Smooth muscle cell (in vitro differentiated cells): ENCODE measurements at regions not wholly inside any gene's neighbourhood (a gene's known extent, or its start where the extent isn't known, plus 50 kb on each side); places are given as distances from the start of the nearest gene placed in this dataset.

Experiments used
- DNase-seq: peaks from one replicate; lab custom pipeline; 2025; ENCODE audit not compliant: unreplicated experiment; lab: John Stamatoyannopoulos, UW
- H2AFZ ChIP-seq: fragments of 200-600 bp; sonication (generic); 2 replicates; pipeline ENCODE4 v1.6.0; 2016; ENCODE audit warnings: antibody characterized with exemption, low read depth, mild to moderate bottlenecking
- H3F3A ChIP-seq: fragments of 200-600 bp; sonication (generic); 2 replicates; pipeline ENCODE4 v1.6.0; 2017; ENCODE audit warnings: antibody characterized with exemption, low read depth
- H3K27ac ChIP-seq: fragments of 200-600 bp; sonication (generic); 2 replicates; pipeline ENCODE4 v1.5.1; 2016; ENCODE audit warnings: low read depth, mild to moderate bottlenecking
- H3K27me3 ChIP-seq: fragments of 200-600 bp; sonication (generic); 2 replicates; pipeline ENCODE4 v1.6.1; 2016; ENCODE audit warnings: low read depth, mild to moderate bottlenecking
- H3K36me3 ChIP-seq: fragments of 200-600 bp; sonication (generic); 2 replicates; pipeline ENCODE4 v1.5.1; 2016; ENCODE audit warnings: low read depth
- H3K4me1 ChIP-seq: fragments of 200-600 bp; sonication (generic); 2 replicates; pipeline ENCODE4 v1.5.1; 2016; ENCODE audit warnings: low read depth
- H3K4me2 ChIP-seq: fragments of 200-600 bp; sonication (generic); 2 replicates; pipeline ENCODE4 v1.6.0; 2016; ENCODE audit warnings: mild to moderate bottlenecking
- H3K4me3 ChIP-seq: fragments of 200-600 bp; sonication (generic); 2 replicates; pipeline ENCODE4 v1.5.1; 2016; ENCODE audit warnings: mild to moderate bottlenecking
- H3K79me2 ChIP-seq: fragments of 200-600 bp; sonication (generic); 2 replicates; pipeline ENCODE4 v1.6.0; 2016; ENCODE audit warnings: low read depth, mild to moderate bottlenecking
- H3K9ac ChIP-seq: fragments of 200-600 bp; sonication (generic); 2 replicates; pipeline ENCODE4 v1.6.0; 2016; ENCODE audit warnings: low read depth
- H3K9me3 ChIP-seq: fragments of 200-600 bp; sonication (generic); replicated peaks from 2 replicates; pipeline ENCODE4 v1.5.1; 2016; ENCODE audit warnings: low read depth
- H4K20me1 ChIP-seq: fragments of 200-600 bp; sonication (generic); 2 replicates; pipeline ENCODE4 v1.6.0; 2016; ENCODE audit warnings: low read depth
- WGBS: methylation state at CpG from one replicate; pipeline ENCODE4 v1.1.7; 2016; ENCODE audit warnings: low lambda C conversion rate; 5-methylcytosine and 5-hydroxymethylcytosine counted together
- TF ChIP-seq, protein P1 (sequence below): fragments of 200-600 bp; sonication (generic); IDR thresholded peaks from 2 replicates; pipeline ENCODE4 v1.5.1; 2017; ENCODE audit warnings: borderline replicate concordance, mild to moderate bottlenecking, antibody characterized with exemption; ENCODE audit not compliant: insufficient read depth, poor library complexity, severe bottlenecking

DNA sequence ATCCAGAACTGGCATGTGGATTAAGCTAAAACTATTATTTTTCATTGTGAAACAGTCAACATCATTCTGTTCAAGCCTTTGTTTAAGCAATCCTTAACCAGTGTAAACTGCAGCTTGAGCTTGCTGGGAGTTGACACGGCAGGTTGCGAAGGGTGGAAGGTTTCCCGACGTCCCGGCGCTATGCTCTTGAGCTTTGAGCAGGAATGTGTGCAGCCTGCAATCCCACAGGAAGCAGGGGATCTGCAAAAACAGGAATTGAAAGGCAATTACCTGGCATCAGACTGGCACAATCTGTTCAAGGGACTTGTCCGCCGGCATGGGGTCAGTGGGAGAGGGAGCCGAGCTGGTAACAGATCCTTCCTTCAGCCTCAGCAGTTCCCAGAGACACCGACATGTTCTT, 586.7 kb upstream of the SGCG start:
- no peak overlapping the region for H3K9ac ChIP-seq
- 91% methylated on average over 10 of the region's 10 CpGs for WGBS
- no peaks in the 10 kb centered on the region for H3K36me3 ChIP-seq
- H3K27ac ChIP-seq, result no peak overlapping the region
- H3F3A ChIP-seq, result peaks cover 11% of the 10 kb centered on the region
- no peaks in the 10 kb centered on the region for H3K79me2 ChIP-seq
- no peak for DNase-seq
- no peaks in the 10 kb centered on the region for H3K9me3 ChIP-seq
- no peaks in the 10 kb centered on the region for H3K4me1 ChIP-seq
- no peak overlapping the region for H3K4me2 ChIP-seq
- H3K4me3 ChIP-seq, result no peak overlapping the region
- no peaks in the 10 kb centered on the region for H3K27me3 ChIP-seq
- H2AFZ ChIP-seq, result no peak overlapping the region
- H4K20me1 ChIP-seq, result no peaks in the 10 kb centered on the region
- TF ChIP-seq, protein P1, sequence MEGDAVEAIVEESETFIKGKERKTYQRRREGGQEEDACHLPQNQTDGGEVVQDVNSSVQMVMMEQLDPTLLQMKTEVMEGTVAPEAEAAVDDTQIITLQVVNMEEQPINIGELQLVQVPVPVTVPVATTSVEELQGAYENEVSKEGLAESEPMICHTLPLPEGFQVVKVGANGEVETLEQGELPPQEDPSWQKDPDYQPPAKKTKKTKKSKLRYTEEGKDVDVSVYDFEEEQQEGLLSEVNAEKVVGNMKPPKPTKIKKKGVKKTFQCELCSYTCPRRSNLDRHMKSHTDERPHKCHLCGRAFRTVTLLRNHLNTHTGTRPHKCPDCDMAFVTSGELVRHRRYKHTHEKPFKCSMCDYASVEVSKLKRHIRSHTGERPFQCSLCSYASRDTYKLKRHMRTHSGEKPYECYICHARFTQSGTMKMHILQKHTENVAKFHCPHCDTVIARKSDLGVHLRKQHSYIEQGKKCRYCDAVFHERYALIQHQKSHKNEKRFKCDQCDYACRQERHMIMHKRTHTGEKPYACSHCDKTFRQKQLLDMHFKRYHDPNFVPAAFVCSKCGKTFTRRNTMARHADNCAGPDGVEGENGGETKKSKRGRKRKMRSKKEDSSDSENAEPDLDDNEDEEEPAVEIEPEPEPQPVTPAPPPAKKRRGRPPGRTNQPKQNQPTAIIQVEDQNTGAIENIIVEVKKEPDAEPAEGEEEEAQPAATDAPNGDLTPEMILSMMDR, result no peak

DNA sequence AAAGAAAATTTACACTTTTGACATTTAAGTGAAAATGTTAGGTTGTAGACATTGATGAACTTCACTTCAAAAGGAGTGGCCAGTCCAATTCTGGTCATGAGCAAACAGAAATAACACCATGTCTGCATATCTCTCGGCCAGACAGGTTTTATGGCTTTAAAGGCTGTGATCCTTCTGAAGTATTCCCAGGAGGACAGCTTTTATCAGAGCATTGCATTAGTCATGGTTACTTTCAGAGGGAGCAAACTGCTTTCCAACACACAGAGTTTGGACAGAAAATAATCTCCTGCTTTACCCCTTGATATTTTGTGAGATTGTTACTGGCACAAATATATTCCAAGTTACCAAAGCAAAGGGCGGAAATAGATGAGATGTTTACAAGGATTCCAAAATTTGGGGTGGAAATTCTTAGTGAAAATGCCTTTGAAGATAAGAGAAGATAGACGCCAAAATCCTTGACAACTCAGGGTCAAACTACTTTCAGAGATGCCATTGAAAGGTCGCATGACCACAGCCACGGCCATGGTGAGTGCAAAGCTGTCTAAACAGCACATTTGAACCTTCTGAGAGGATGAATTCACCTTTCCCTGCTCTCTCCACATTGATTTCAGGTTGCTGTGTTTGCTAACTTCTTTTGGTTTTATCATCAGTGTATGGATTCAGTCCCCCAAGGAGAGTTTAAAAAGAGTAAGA, 584.5 kb upstream of the SGCG start:
- no peak for DNase-seq
- no peaks in the 10 kb centered on the region for H3K79me2 ChIP-seq

DNA sequence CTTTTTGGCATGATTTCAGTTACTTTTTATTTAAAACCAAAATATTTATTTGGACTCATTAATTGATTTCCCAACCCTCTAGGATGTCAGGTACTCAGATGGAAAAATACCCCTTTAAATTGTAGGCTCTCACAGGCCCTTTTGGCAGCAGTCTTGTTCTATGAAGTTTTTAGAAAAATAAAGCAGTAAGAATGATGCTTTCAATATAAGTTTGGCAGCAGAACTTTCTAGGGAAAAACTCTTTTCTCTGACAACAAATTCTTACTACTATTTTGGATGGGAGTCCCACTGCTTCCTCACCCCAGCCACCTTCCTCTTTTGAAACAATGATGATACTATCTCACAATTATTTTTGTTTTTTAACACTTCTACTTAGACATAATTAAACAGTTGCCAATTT, 581.6 kb upstream of the SGCG start:
- no peak overlapping the region for H3K4me2 ChIP-seq
- no peak overlapping the region for H3K4me3 ChIP-seq
- DNase-seq, result no peak
- no peaks in the 10 kb centered on the region for H3K36me3 ChIP-seq
- H4K20me1 ChIP-seq, result no peaks in the 10 kb centered on the region
- TF ChIP-seq, protein P1, result no peak
- H3K9ac ChIP-seq, result no peak overlapping the region
- no peak overlapping the region for H2AFZ ChIP-seq
- H3K27ac ChIP-seq, result no peak overlapping the region
- H3F3A ChIP-seq, result peaks cover 11% of the 10 kb centered on the region
- no peaks in the 10 kb centered on the region for H3K79me2 ChIP-seq
- no peaks in the 10 kb centered on the region for H3K4me1 ChIP-seq
- H3K9me3 ChIP-seq, result no peaks in the 10 kb centered on the region
- H3K27me3 ChIP-seq, result no peaks in the 10 kb centered on the region

More for the DNA sequence above, 584.5 kb upstream of the SGCG start:
- Histone ChIP-seq H3K36me3 (no peaks in the 10 kb centered on the region), H3K27ac (peak overlapping the region; percentile 72), H3K27me3 (no peaks in the 10 kb centered on the region), H3F3A (peaks cover 11% of the 10 kb centered on the region), H3K4me1 (no peaks in the 10 kb centered on the region), H3K9me3 (no peaks in the 10 kb centered on the region), H3K4me3 (no peak overlapping the region), H4K20me1 (no peaks in the 10 kb centered on the region), H3K4me2 (peak overlapping the region; percentile 71), H3K9ac (peak overlapping the region; percentile 2), H2AFZ (peak overlapping the region; percentile 14)
- 7% methylated on average over 5 of the region's 5 CpGs for WGBS
- TF ChIP-seq, protein P1, result no peak

DNA sequence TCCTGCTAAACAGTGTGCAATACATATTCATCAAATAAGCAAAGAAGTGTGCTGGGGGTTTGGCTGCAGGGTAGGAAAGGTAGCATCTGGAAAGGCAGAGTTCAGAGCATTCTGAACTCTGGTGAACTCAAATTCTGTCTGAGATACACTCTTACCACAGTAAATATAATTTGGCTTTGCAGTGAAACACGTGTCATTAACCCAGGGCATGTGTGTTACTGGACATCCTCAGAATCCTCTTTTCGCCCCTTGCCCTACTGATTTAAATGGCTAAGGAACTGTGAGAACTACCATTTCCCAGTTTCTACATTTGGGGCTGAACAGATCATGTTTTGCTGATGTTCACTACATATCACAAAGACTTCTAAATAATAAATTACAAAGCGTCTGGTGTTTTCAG, 562.8 kb upstream of the SGCG start:
- H3K9ac ChIP-seq, result no peak overlapping the region
- no peaks in the 10 kb centered on the region for H3K36me3 ChIP-seq
- H4K20me1 ChIP-seq, result no peaks in the 10 kb centered on the region
- H3K4me3 ChIP-seq, result no peak overlapping the region
- H3K79me2 ChIP-seq, result no peaks in the 10 kb centered on the region
- WGBS, result 85% methylated on average over 3 of the region's 3 CpGs
- no peaks in the 10 kb centered on the region for H3K4me1 ChIP-seq
- no peak overlapping the region for H3K27ac ChIP-seq
- no peaks in the 10 kb centered on the region for H3K9me3 ChIP-seq
- H3F3A ChIP-seq, result no peaks in the 10 kb centered on the region
- DNase-seq, result no peak
- no peaks in the 10 kb centered on the region for H3K27me3 ChIP-seq
- TF ChIP-seq, protein P1, result no peak
- H3K4me2 ChIP-seq, result no peak overlapping the region
- H2AFZ ChIP-seq, result no peak overlapping the region
